HG02571 (cell line): ENCODE measurements at regions not wholly inside any gene's neighbourhood (a gene's known extent, or its start where the extent isn't known, plus 50 kb on each side); places are given as distances from the start of the nearest gene placed in this dataset.

Experiments
- ATAC-seq: cut with Tn5 transposase; IDR thresholded peaks from one replicate; pipeline ENCODE4 v1.9.1; 2021; ENCODE audit warnings: mild to moderate bottlenecking, moderate library complexity; ENCODE audit not compliant: unreplicated experiment

DNA sequence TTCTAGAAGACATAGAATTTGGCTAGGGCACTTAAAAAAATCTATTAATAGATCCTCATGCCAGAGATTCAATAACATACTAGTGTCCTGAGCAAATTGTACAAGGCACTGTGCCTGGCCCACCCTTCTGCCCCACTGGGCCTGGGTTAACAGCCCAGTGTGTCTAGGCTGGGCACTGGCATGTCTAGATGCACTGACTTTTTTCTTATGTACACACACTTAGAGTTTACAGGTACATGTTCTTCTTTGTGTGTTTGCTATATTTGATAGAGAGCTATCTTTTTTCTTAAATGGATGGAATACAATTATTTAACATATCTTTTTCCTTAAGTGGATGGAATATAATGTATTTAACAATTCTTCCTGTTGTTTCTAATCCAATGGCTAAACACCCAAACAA is 241.5 kb downstream of the AUH start:
- no peak for ATAC-seq

GRCh38 chr9:91122755-91123154 is 239.0 kb downstream of the AUH start:
- no peak for ATAC-seq

GRCh38 chr9:91126761-91127445 is 234.8 kb downstream of the AUH start:
- ATAC-seq, result no peak

DNA sequence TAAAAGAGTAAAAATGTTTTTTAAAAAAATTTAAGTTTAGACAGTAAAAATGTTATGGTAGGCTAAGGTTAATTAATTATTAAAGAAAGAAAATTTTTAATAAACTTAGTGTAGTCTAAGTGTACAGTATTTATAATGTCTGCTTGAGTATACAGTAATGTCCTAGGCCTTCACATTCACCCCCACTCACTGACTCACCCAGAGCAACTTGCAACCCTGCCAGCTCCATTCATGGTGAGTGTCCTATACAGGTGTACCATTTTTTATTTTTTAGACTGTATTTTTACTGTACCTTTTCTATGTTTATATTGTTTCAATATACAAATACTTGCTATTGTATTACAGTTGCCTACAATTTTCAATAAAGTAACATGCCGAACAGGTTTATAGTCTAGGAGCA is 234.1 kb downstream of the AUH start:
- no peak for ATAC-seq

GRCh38 chr9:91130796-91131318 is 230.9 kb downstream of the AUH start:
- ATAC-seq, result no peak

- no peak for ATAC-seq
These were observed 230.3 kb downstream of the AUH start for GRCh38 chr9:91131433-91131839.

DNA sequence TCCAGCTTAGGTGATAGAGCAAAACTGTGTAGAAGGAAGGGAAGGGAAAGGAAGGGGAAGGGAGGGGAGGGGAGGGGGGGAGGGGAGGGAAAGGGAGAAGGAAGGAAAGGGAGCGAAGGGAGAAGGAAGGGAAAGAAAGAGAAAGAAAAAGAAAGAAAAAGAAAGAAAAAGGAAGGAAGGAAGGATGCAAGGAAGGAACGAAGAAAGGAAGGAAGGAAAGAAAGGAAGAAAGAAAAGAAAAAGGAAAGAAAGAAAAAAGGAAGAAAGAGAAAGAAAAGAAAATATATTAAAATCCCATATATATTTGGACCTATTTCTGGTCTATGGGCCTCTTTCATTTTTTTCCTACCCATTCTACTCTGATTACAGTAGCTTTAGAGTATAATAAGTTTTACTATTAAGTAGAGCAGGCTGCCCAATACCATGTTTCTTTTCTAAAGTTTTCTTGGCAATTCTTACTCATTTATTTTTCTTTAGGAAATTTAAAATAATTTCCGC is 229.1 kb downstream of the AUH start:
- ATAC-seq, result no peak

DNA sequence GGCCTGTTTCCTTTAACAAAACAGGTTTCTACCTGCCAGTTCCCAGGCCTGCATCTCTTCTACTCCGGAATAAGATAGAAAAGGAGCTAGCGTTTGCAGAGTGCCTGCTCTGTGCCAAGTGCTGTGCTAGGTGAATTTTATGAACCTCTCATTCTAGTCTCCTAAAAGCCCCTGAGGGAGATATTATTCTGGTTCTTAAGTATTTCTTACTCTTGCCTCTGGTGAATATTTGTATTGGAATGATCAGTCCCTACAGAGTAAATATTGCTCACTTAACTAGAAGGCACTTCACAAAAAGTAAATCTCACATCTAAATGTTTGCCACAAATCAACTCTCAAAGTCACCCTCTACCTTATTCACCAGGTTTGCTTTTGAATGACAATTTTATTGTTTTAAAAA is 227.1 kb downstream of the AUH start:
- ATAC-seq, result no peak

DNA sequence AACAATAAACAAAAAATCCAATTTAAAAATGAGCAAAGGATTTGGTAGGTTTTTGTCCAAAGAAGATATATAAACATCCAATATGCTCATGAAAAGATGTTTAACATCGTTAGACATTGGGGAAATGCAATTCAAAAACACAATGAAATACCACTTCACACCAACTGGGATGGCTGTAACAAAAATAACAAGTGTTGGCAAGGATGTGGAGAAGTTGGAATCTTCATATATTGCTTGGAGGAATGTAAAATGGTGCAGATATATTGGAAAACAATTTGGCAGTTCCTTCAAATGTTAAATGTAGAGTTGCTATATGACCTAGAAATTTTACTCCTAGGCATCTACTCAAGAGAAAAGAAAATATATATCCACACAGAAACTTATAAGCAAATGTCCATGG is 224.3 kb downstream of the AUH start:
- ATAC-seq, result no peak

GRCh38 chr9:91138760-91139159 is 223.0 kb downstream of the AUH start:
- ATAC-seq, result no peak

DNA sequence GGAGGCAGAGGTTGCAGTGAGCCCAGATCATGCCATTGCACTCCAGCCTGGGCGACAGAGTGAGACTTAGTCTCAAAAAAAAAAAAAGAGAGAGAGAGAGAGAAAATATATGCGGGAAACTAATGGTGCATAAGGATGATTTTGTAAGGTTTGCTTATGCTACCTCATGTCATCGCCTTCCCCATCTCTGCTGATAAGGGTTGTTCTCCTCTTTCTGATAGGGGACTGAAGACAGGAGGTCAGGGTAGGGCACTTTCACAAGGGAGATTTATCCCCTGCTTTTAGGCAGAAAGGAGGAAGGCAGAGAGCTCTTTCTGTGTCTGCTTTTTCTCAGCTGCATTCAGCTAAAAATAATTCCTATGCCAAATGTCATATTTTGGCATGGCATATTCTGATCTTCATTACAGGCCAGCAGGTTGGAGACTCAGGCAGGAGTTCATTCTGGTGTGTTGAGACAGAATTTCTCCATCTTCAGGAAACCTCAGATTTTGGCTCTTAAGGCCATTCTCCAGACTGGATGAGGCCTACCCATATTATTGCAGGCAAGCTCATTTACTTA is 220.2 kb downstream of the AUH start:
- ATAC-seq, result no peak

GRCh38 chr9:91143162-91143561 is 218.6 kb downstream of the AUH start:
- ATAC-seq, result no peak

DNA sequence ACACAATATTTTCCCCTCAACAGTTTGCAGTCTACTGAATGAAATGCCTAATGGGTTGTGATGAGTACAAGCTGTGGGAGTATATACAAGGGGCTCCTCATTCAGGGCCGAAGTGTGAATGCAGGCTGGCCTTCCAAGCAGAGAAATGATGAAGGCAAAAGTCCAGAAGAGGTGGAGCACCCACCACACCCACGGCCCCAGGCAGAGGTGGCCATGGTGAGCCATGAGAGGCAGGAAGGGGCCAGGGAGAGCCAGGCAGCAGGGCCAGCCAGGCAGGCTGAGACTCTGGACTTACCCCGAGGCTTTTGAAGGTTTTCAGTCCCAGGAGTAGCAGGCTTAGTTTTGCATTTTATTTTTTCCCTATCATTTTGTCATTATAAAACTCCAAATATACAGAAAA is 218.1 kb downstream of the AUH start:
- ATAC-seq, result no peak

GRCh38 chr9:91144769-91145168 is 216.9 kb downstream of the AUH start:
- no peak for ATAC-seq

DNA sequence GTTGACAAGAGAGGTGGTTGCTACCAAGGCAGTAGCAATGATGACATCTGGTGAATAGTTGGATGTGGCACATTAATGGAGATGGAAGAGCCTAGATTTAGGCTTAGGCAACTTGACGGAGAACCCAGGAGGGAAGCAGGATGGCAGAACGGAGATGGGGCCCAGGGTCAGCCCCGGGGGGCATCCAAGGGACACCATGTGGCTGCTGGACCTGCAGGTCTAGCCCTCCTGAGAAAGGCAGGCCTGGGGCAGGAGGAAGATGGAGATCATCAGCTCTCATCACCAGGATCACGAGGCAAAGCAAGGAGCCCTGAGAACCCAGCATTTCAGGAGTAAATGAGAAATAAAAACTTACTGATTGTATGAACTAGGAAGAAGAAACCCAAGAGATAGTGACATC is 216.2 kb downstream of the AUH start:
- no peak for ATAC-seq

DNA sequence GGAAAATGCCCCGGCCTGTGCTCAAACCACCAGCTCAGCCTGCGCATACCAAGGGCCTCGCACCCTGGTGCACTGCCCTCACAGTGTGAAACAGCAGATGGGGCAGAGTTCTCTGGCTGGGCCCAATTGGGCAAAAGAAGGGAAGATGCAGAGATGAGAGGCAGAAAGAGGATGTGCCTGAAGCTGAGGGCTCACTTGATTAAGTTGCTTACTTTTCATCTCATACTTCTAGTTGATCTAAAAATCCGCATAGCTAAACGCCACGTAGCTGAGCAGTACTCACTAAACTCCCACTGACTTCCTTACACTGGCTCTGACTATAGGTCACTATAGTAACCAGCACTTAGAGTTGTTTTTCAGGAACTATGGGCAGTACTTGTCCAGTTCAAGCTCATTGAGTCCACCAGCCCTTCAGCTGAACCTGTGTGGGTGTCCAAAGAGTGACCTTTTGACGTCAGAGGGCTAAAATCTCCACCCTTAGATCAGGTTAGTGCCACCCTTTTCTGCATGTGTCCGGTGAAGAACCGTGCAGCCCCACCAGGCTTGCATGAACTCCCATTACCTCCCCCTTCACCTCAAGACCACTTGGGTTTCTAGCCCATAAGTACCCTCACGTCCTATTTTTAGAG is 215.2 kb downstream of the AUH start:
- no peak for ATAC-seq

GRCh38 chr9:91147079-91147708 is 214.5 kb downstream of the AUH start:
- no peak for ATAC-seq

- no peak for ATAC-seq
These were observed 213.4 kb downstream of the AUH start for GRCh38 chr9:91148306-91148705.

- no peak for ATAC-seq
These were observed 211.3 kb downstream of the AUH start for GRCh38 chr9:91150273-91150997.

GRCh38 chr9:91150998-91151717 is 210.6 kb downstream of the AUH start:
- peak; percentile 76 for ATAC-seq
